Thymus (tissue), 11 donors: ENCODE measurements at regions not wholly inside any gene's neighbourhood (a gene's known extent, or its start where the extent isn't known, plus 50 kb on each side); places are given as distances from the start of the nearest gene placed in this dataset.
A peak's percentile ranks its signal among the peaks of the same experiment; 100 is the strongest.

Source experiments
- DNase-seq, 9 donors: peaks; one replicate each; pipeline ENCODE4 v3.0.0-alpha.2; 2013; ENCODE audit warnings: low spot score in 9 of 9, low read depth in 6 of 9, missing footprints in 1 of 9
- H3K27ac ChIP-seq, 2 donors: one replicate each; pipeline ENCODE4 v1.5.1; 2013; ENCODE audit warnings: control low read depth in 1 of 2, low read depth in 1 of 2, low read length in 1 of 2, mild to moderate bottlenecking in 1 of 2, moderate library complexity in 1 of 2
- H3K27me3 ChIP-seq, 2 donors: one replicate each; pipeline ENCODE4 v1.5.1; 2013; ENCODE audit warnings: low read length in 1 of 2; ENCODE audit not compliant: control insufficient read depth in 2 of 2, insufficient read depth in 1 of 2
- H3K36me3 ChIP-seq, 2 donors: one replicate each; pipeline ENCODE4 v1.5.1; 2013; ENCODE audit warnings: low read length in 1 of 2, mild to moderate bottlenecking in 1 of 2, moderate library complexity in 1 of 2; ENCODE audit not compliant: control insufficient read depth in 2 of 2, insufficient read depth in 2 of 2
- H3K4me1 ChIP-seq, 2 donors: one replicate each; pipeline ENCODE4 v1.5.1; 2013; ENCODE audit warnings: low read length in 2 of 2; ENCODE audit not compliant: control insufficient read depth in 2 of 2, insufficient read depth in 2 of 2
- H3K4me3 ChIP-seq, 2 donors: one replicate each; pipeline ENCODE4 v1.5.1; 2013; ENCODE audit warnings: low read length in 2 of 2, control low read depth in 1 of 2, mild to moderate bottlenecking in 1 of 2
- H3K9me3 ChIP-seq, 2 donors: one replicate each; pipeline ENCODE4 v1.5.1; 2013; ENCODE audit warnings: low read length in 1 of 2, mild to moderate bottlenecking in 1 of 2; ENCODE audit not compliant: control insufficient read depth in 2 of 2, insufficient read depth in 1 of 2
- WGBS: extraction: QIAGEN DNeasy Blood & Tissue Kit; methylation state at CpG from one replicate; pipeline ENCODE4 v1.1.7; 2013; 5-methylcytosine and 5-hydroxymethylcytosine counted together
- donor health status: healthy.

DNA sequence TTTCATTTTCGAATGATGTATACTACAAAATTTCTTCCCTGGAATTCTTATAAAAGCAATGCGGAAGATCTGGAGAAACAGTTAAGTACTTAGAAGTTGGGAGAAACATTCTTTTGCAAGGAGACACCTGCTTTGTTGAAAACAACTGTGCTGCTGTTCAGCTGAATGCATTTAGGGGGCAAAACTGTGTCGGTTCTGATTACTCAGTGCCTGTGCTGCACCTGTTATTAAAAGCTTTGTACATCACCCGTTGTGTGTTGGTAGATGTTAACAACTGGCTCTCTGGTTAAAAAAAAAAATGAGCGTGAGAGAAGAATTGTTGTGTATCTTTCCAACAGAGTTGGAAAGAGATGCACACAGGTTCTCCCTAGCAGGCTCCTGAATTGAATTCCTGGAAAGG is 184.1 kb upstream of the HHIP start:
- peaks cover 0 to 3% of the 10 kb centered on the region in 2 donors for H3K4me1 ChIP-seq

DNA sequence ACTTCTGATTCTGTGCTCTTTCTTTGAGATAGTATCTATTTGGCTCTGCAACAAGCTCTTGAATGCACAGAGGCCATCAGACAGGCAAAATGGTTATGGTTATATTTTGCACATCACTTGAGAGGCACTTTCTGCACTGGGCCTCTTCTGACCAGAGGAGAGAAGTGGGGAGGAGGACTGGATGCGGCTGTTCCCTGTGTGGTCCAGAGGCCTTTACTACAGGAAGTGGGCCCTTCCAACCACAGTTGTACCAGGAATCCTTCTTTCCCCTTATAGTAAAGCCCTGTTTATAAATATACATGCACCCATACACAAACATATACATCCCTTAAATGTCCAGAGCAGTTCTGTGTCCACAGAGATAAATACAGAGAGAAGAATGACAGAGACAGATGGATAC is 182.7 kb upstream of the HHIP start:
- Histone ChIP-seq H3K36me3 (no peaks in the 10 kb centered on the region), H3K9me3 (no peaks in the 10 kb centered on the region), H3K27ac (no peak overlapping the region), H3K27me3 (no peaks in the 10 kb centered on the region), H3K4me3 (no peak overlapping the region), H3K4me1 (peaks cover 0 to 3% of the 10 kb centered on the region in 2 donors)
- 97% methylated on average over 1 of the region's 1 CpG for WGBS
- no peak for DNase-seq

More for the DNA sequence above, 184.1 kb upstream of the HHIP start:
- Histone ChIP-seq H3K9me3 (no peaks in the 10 kb centered on the region), H3K27me3 (no peaks in the 10 kb centered on the region), H3K27ac (no peak overlapping the region), H3K36me3 (no peaks in the 10 kb centered on the region), H3K4me3 (no peak overlapping the region)
- DNase-seq: peak in 4 of 9 donors; percentile 4 to 59 (median 10)
- WGBS: 79% methylated on average over 5 of the region's 5 CpGs

DNA sequence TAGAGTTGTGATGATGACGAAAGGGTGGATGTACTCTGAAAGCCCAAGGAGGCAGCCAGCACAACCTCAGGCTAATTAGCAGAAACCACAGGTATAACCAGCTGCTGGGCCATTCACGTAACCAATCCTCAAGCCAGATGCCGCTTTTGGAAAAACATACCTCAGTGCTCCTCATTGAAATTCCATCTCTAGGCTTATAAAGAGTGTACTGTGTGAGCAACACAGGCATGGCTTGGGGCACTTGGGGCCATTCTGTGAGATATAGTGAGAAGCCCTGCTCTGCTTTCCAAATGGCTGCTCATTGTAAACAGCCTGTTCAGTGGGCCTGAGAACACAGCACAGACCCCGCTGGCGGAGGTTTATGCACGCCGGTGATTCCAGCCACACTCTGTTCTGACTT is 182.1 kb upstream of the HHIP start:
- DNase-seq: no peak
- Histone ChIP-seq H3K4me3 (no peak overlapping the region), H3K4me1 (peaks cover 0 to 3% of the 10 kb centered on the region in 2 donors), H3K9me3 (no peaks in the 10 kb centered on the region), H3K36me3 (no peaks in the 10 kb centered on the region), H3K27me3 (no peaks in the 10 kb centered on the region), H3K27ac (no peak overlapping the region)
- 98% methylated on average over 7 of the region's 7 CpGs for WGBS

DNA sequence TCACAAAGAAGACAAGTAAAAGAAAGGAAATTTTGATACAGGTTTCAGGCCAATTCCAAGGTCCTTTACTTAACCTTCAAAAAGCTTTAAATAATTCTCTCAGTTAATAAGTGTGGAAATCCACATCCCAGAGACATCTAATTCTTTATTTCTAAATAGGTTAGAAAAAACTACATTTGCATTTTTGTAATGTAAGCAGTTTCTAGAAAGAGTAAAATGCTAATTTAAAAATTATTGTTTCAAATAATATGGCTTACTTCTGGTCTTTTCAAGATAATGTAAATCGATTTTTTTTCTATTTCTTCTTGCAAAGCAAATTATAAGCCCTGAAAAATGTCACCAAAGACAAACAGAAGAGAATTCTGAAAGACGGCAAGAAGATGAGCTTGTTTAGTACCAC is 180.4 kb upstream of the HHIP start:
- no peak for DNase-seq
- Histone ChIP-seq H3K4me3 (no peak overlapping the region), H3K9me3 (no peaks in the 10 kb centered on the region), H3K27ac (no peak overlapping the region), H3K4me1 (peaks cover 0 to 3% of the 10 kb centered on the region in 2 donors), H3K27me3 (no peaks in the 10 kb centered on the region), H3K36me3 (no peaks in the 10 kb centered on the region)
- 96% methylated on average over 2 of the region's 2 CpGs for WGBS

DNA sequence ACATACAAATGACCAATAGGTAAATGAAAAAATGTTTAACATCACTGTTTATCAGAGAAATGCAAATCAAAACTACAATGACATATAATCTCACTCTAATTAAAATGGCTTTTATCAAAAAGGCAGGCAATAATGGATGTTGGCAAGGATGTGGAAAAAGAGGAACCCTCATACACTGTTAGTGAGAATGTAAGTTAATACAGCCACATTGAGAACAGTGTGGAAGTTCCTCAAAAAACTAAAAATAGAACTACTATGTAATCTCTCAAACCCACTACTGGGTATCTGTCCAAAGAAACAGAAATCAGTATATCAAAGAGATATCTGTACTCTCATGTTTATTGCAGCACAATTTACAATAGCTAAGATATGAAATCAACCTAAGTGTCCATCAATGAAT is 165.9 kb upstream of the HHIP start:
- H3K4me1 ChIP-seq: peaks cover 0 to 4% of the 10 kb centered on the region in 2 donors
- no peaks in the 10 kb centered on the region for H3K36me3 ChIP-seq
- no peaks in the 10 kb centered on the region for H3K27me3 ChIP-seq
- H3K27ac ChIP-seq: no peak overlapping the region
- no peak overlapping the region for H3K4me3 ChIP-seq
- no peak for DNase-seq
- H3K9me3 ChIP-seq: peaks cover 0 to 5% of the 10 kb centered on the region in 2 donors

DNA sequence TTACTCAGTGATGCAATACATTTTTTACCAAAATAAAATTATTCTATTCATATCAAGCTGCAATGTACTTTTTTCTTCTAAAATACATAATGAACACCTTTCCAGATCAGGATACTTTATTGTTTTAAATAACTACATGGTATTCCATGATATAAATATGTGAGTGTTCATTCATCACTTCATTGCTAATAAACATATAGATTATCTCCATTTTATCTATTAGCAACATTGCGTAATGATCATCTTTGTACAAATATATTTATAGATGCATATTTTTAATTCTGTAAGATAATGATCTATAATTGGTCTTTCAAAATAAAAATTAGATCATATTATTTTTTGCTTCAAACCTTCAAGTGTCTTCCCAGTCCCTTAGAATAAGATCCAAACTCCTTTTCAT is 156.1 kb upstream of the HHIP start:
- no peak overlapping the region for H3K27ac ChIP-seq
- no peaks in the 10 kb centered on the region for H3K4me1 ChIP-seq
- H3K4me3 ChIP-seq: no peak overlapping the region
- H3K36me3 ChIP-seq: no peaks in the 10 kb centered on the region
- no peaks in the 10 kb centered on the region for H3K9me3 ChIP-seq
- DNase-seq: no peak
- no peaks in the 10 kb centered on the region for H3K27me3 ChIP-seq
- WGBS: 98% methylated on average over 1 of the region's 1 CpG

DNA sequence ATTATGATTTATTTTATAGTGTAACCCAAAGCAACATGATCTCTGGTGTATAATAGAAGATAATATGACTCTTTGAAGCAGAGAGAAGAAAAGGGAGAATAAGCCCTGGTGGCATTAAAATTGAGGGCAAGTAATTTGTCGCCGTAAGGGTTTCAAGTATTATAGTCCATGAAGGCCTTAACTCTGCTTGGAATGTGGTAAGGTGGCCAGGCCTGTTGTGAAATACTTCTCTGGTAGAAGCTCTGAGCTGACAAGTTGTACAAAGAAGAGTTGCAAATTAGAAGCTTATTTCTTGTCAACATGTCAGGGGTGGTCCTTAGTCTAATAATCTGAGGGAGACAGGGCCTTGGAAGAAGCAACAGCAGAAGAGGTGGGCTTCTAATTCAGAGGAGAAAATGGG is 151.7 kb upstream of the HHIP start:
- DNase-seq: no peak
- Histone ChIP-seq H3K36me3 (no peaks in the 10 kb centered on the region), H3K27me3 (no peaks in the 10 kb centered on the region), H3K9me3 (no peaks in the 10 kb centered on the region), H3K4me1 (no peaks in the 10 kb centered on the region), H3K4me3 (no peak overlapping the region), H3K27ac (no peak overlapping the region)
- WGBS: 97% methylated on average over 2 of the region's 2 CpGs

DNA sequence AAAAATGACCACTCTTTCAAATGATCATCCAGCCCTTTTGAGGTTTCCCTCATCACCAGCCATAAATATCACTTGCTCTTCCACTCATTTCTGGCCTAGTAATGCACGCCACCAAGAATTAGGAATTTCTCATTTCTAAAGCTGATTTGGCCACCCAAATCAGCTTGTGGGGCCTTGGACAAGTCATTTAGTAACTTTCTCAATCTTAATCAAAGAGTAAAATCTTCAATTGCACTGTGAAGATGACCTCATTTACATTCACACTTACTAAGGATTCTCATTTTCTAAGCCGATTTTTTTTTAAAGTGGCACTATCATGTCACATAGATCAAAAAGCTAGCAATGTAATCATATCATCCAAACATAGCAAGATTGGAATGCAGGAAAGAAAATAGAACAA is 150.0 kb upstream of the HHIP start:
- H3K36me3 ChIP-seq: no peaks in the 10 kb centered on the region
- H3K9me3 ChIP-seq: no peaks in the 10 kb centered on the region
- 90% methylated on average over 2 of the region's 2 CpGs for WGBS
- H3K4me3 ChIP-seq: no peak overlapping the region
- H3K27ac ChIP-seq: no peak overlapping the region
- no peaks in the 10 kb centered on the region for H3K27me3 ChIP-seq
- DNase-seq: no peak
- H3K4me1 ChIP-seq: no peaks in the 10 kb centered on the region

DNA sequence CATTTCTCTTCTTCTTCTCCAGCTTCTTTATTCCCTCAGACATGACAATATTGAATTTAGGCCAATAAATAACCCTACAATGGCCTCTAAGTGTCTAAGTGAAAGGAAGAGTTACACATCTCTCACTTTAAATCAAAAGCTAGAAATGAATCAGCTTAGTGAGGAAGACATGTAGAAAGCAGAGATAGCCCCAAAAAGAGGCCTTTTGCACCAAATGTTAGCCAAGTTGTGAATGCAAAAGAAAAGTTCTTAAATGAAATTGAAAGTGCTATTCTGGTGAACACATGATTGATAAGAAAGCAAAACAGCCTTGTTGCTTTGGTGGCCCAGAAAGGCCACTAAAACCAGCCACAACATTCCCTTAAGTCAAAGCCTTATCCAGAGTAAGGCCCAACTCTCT is 146.2 kb upstream of the HHIP start:
- H3K27me3 ChIP-seq: no peaks in the 10 kb centered on the region
- H3K9me3 ChIP-seq: no peaks in the 10 kb centered on the region
- no peak for DNase-seq
- peaks cover 0 to under 1% of the 10 kb centered on the region in 2 donors for H3K4me1 ChIP-seq
- H3K27ac ChIP-seq: no peak overlapping the region
- no peaks in the 10 kb centered on the region for H3K36me3 ChIP-seq
- no peak overlapping the region for H3K4me3 ChIP-seq

DNA sequence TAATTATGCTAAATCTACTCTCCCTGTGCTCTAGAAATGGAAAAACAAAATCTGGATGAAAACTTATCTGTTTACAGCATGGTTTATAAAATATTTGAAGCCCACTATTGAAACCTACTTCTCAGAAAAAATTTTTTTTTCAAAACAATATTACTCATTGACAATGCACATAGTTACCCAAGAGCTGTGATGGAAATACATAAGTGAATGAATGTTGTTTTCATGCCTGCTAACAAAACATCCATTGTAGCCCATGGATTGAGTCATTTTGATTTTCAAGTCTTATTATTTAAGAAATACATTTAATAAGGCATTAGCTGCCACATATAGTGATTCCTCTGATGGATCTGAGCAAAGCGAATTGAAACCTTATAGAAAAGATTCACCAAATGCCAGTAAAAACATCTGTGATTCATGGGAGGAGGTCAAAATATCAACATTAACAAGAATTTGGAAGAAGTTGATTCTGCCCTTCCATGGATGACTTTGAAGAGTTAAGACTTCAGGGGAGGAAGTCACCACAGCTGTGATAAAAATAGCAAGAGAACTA is 144.7 kb upstream of the HHIP start:
- peak in 1 of 9 donors; percentile 13 for DNase-seq
- H3K9me3 ChIP-seq: no peaks in the 10 kb centered on the region
- H3K27ac ChIP-seq: no peak overlapping the region
- H3K27me3 ChIP-seq: no peaks in the 10 kb centered on the region
- WGBS: 98% methylated on average over 1 of the region's 1 CpG
- peaks cover 0 to 4% of the 10 kb centered on the region in 2 donors for H3K4me1 ChIP-seq
- no peaks in the 10 kb centered on the region for H3K36me3 ChIP-seq
- H3K4me3 ChIP-seq: no peak overlapping the region
